K562 (cell line): ENCODE measurements at regions not wholly inside any gene's neighbourhood (a gene's known extent, or its start where the extent isn't known, plus 50 kb on each side); places are given as distances from the start of the nearest gene placed in this dataset.

Experiments
- ATAC-seq: fragments of 200-7000 bp; cut with Tn5 transposase; 3 replicates; pipeline ENCODE4 v1.9.1; 2020; ENCODE audit warnings: moderate library complexity
- BruUV-seq: library from RNA; stranded (reverse); fragments of 400-500 nt; replicated peaks from 2 replicates; lab custom pipeline; 2021; lab: Mats Ljungman, UMichigan
- CTCF ChIA-PET: fragments of 300-600 bp; formaldehyde crosslinking; extraction: SDS; loops from one replicate; lab custom pipeline; 2021; ENCODE audit warnings: low intra/inter-chr PET ratio; lab: Yijun Ruan, JAX
- POLR2A ChIA-PET: fragments of 300-600, 350-650 bp; sonication (Branson Sonifier 250); formaldehyde crosslinking; extraction: SDS; loops from one replicate; lab custom pipeline; 2021; ENCODE audit warnings: antibody characterized with exemption, inconsistent platforms; lab: Yijun Ruan, JAX
- DNase-seq, 4 experiments: peaks; one replicate each; pipeline versions ENCODE4 v3.0.0 to v3.0.0-alpha.2; 2011 to 2018; ENCODE audit warnings: low spot score in 3 of 4, mixed read lengths in 3 of 4; ENCODE audit errors: extremely low read depth in 1 of 4
- FAIRE-seq: peaks from 2 replicates; lab custom pipeline; 2011; peaks lifted over from hg19 to GRCh38; lab: Jason Lieb, UNC
- H2AFZ ChIP-seq: 2 replicates; pipeline ENCODE4 v1.6.0; 2011; ENCODE audit warnings: low read depth, low read length, control low read depth, inconsistent platforms
- H3K27ac ChIP-seq: fragments of 200-600 bp; 3 replicates; pipeline ENCODE4 v1.8.0; 2011; ENCODE audit warnings: low read depth, mild to moderate bottlenecking, control low read depth, inconsistent platforms, low read length, moderate library complexity, mixed read lengths; ENCODE audit errors: extremely low read depth
- H3K27me3 ChIP-seq, 2 experiments: fragments of 300-600 bp in 1 of 2; 2 replicates in 1 of 2; 3 replicates in 1 of 2; pipeline versions ENCODE4 v1.6.0 to v1.8.0; 2011; ENCODE audit warnings: inconsistent platforms in 2 of 2, low read length in 2 of 2, mild to moderate bottlenecking in 1 of 2, mixed read lengths in 1 of 2, moderate library complexity in 1 of 2; ENCODE audit not compliant: control insufficient read depth in 2 of 2, insufficient read depth in 2 of 2
- H3K36me3 ChIP-seq: fragments of 300-600 bp; 3 replicates; pipeline ENCODE4 v1.8.0; 2011; ENCODE audit warnings: mild to moderate bottlenecking, low read length, inconsistent platforms; ENCODE audit not compliant: control insufficient read depth, insufficient read depth
- H3K4me1 ChIP-seq, 2 experiments: fragments of 200-600 bp in 1 of 2; replicated peaks in 1 of 2; 2 replicates in 1 of 2; 3 replicates in 1 of 2; pipeline versions ENCODE4 v1.5.1 to v1.8.0; 2011; ENCODE audit warnings: inconsistent platforms in 2 of 2, low read length in 2 of 2, mild to moderate bottlenecking in 1 of 2, mixed read lengths in 1 of 2, moderate library complexity in 1 of 2; ENCODE audit not compliant: control insufficient read depth in 2 of 2, insufficient read depth in 2 of 2
- H3K4me2 ChIP-seq: 2 replicates; pipeline ENCODE4 v1.6.1; 2011; ENCODE audit warnings: low read length, control low read depth, inconsistent platforms, mixed read lengths; ENCODE audit not compliant: insufficient read depth
- H3K4me3 ChIP-seq: fragments of 200-600 bp; sonication (generic), shearing (Covaris generic); 2 replicates; pipeline ENCODE4 v1.5.1; 2016; ENCODE audit warnings: control low read depth, inconsistent platforms
- H3K79me2 ChIP-seq: fragments of 200-600 bp; 3 replicates; pipeline ENCODE4 v1.8.0; 2011; ENCODE audit warnings: low read length, inconsistent platforms; ENCODE audit not compliant: control insufficient read depth, insufficient read depth
- H3K9ac ChIP-seq, 2 experiments: 2 replicates each; pipeline versions ENCODE4 v1.6.0 to v1.6.1; 2011; ENCODE audit warnings: low read depth in 2 of 2, low read length in 2 of 2, control low read depth in 1 of 2, inconsistent platforms in 1 of 2, mild to moderate bottlenecking in 1 of 2, mixed read lengths in 1 of 2; ENCODE audit not compliant: insufficient read depth in 1 of 2
- H3K9me1 ChIP-seq: one replicate; pipeline ENCODE4 v1.6.0; 2011; ENCODE audit warnings: inconsistent platforms, mild to moderate bottlenecking, low read length, moderate library complexity; ENCODE audit not compliant: control insufficient read depth, insufficient read depth
- H3K9me3 ChIP-seq: replicated peaks from 2 replicates; pipeline ENCODE4 v1.5.1; 2011; ENCODE audit warnings: low read depth, low read length, inconsistent platforms; ENCODE audit not compliant: control insufficient read depth, insufficient read depth
- H4K20me1 ChIP-seq: replicated peaks from 2 replicates; pipeline ENCODE4 v1.6.1; 2011; ENCODE audit warnings: low read length, inconsistent platforms, mixed read lengths; ENCODE audit not compliant: control insufficient read depth, insufficient read depth
- ATF1 ChIP-seq, 2 experiments: fragments of 450-650 bp in 1 of 2; IDR thresholded peaks; 2 replicates each; pipeline ENCODE4 v1.6.1; 2016; ENCODE audit warnings: missing compliant biosample characterization in 1 of 2, missing genetic modification characterization in 1 of 2
- C11orf30 ChIP-seq: fragments of 450-650 bp; IDR thresholded peaks from 2 replicates; pipeline ENCODE4 v1.6.1; 2016; ENCODE audit warnings: low read depth, mild to moderate bottlenecking
- CHD4 ChIP-seq: fragments of 200-600 bp; sonication (generic); IDR thresholded peaks from 3 replicates; pipeline ENCODE4 v1.6.1; 2012; ENCODE audit warnings: low read depth, mild to moderate bottlenecking, mixed read lengths, low read length, inconsistent platforms; ENCODE audit not compliant: insufficient read depth, insufficient replicate concordance, poor library complexity, severe bottlenecking
- CXXC5 ChIP-seq: fragments of 250-450 bp; sonication (Bioruptor Pico); IDR thresholded peaks from 2 replicates; pipeline ENCODE4 v1.8.0; 2022; ENCODE audit warnings: inconsistent platforms, mild to moderate bottlenecking, moderate library complexity
- E2F3 ChIP-seq: fragments of 250-450 bp; sonication (Bioruptor Pico); IDR thresholded peaks from 2 replicates; pipeline ENCODE4 v1.4.0; 2020; ENCODE audit warnings: mild to moderate bottlenecking
- FOXJ2 ChIP-seq: fragments of 200-800 bp; sonication (Bioruptor generic); IDR thresholded peaks from 2 replicates; pipeline ENCODE4 v1.6.1; 2016; ENCODE audit warnings: missing genetic modification characterization, missing compliant biosample characterization
- GABPB2 ChIP-seq: fragments of 250-450 bp; sonication (Bioruptor Pico); conservative IDR thresholded peaks from 2 replicates; pipeline ENCODE4 v1.5.1; 2021; ENCODE audit warnings: mild to moderate bottlenecking
- HNRNPH1 ChIP-seq: fragments of 200-400 bp; formaldehyde crosslinking; optimal IDR thresholded peaks from 2 replicates; pipeline ENCODE3; 2017; ENCODE audit warnings: low read depth, mild to moderate bottlenecking, low read length, moderate library complexity
- ILK ChIP-seq: fragments of 450-650 bp; IDR thresholded peaks from 2 replicates; pipeline ENCODE4 v1.6.1; 2016; ENCODE audit warnings: missing genetic modification characterization, low read depth, mild to moderate bottlenecking, missing compliant biosample characterization, moderate library complexity, borderline replicate concordance
- IRF2 ChIP-seq: sonication (generic); formaldehyde crosslinking; IDR thresholded peaks from 2 replicates; pipeline ENCODE4 v1.8.1; 2022; ENCODE audit warnings: mild to moderate bottlenecking, missing genetic modification reagents
- NCOA4 ChIP-seq: fragments of 450-650 bp; IDR thresholded peaks from 2 replicates; pipeline ENCODE4 v1.6.1; 2018; ENCODE audit warnings: mild to moderate bottlenecking; ENCODE audit not compliant: partially characterized antibody
- NFE2 ChIP-seq: IDR thresholded peaks from 2 replicates; pipeline ENCODE4 v1.6.1; 2014; ENCODE audit warnings: antibody characterized with exemption, low read depth
- PYGO2 ChIP-seq: fragments of 450-650 bp; IDR thresholded peaks from 2 replicates; pipeline ENCODE4 v1.6.1; 2016; ENCODE audit warnings: mild to moderate bottlenecking, missing genetic modification characterization, moderate library complexity, missing compliant biosample characterization
- RBFOX2 ChIP-seq: fragments of 200-400 bp; formaldehyde crosslinking; IDR thresholded peaks from 2 replicates; pipeline ENCODE4 v1.6.1; 2017; ENCODE audit warnings: low read depth, mild to moderate bottlenecking, low read length, moderate library complexity
- SAFB ChIP-seq: fragments of 200-400 bp; formaldehyde crosslinking; IDR thresholded peaks from 2 replicates; pipeline ENCODE4 v1.6.1; 2017; ENCODE audit warnings: low read depth, low read length, borderline replicate concordance
- TBL1XR1 ChIP-seq, 2 experiments: IDR thresholded peaks; 2 replicates each; pipeline ENCODE4 v1.6.1; 2012; ENCODE audit warnings: improper control_type of control experiment in 2 of 2, low read length in 2 of 2, mild to moderate bottlenecking in 1 of 2
- THAP7 ChIP-seq: fragments of 250-450 bp; sonication (Bioruptor Pico); IDR thresholded peaks from 2 replicates; pipeline ENCODE4 v1.5.0; 2021
- TSC22D4 ChIP-seq: fragments of 450-650 bp; IDR thresholded peaks from 2 replicates; pipeline ENCODE4 v1.6.1; 2016; ENCODE audit warnings: missing genetic modification characterization, missing biosample characterization, control low read depth
- ZNF140 ChIP-seq: fragments of 250-450 bp; sonication (Bioruptor Pico); IDR thresholded peaks from 2 replicates; pipeline ENCODE4 v1.8.0; 2021; ENCODE audit warnings: moderate library complexity, mild to moderate bottlenecking, inconsistent platforms
- ZNF584 ChIP-seq: fragments of 200-800 bp; sonication (Bioruptor generic); IDR thresholded peaks from 2 replicates; pipeline ENCODE4 v1.6.1; 2016; ENCODE audit warnings: low read depth, mild to moderate bottlenecking, missing genetic modification characterization, missing compliant biosample characterization
- WGBS: fragments of 100-300 bp; shearing (Covaris generic); methylation state at CpG from one replicate; pipeline ENCODE4 v1.1.6; 2016; ENCODE audit warnings: low coverage, mixed read lengths; ENCODE audit not compliant: insufficient coverage; ENCODE audit errors: missing lambda C conversion rate; 5-methylcytosine and 5-hydroxymethylcytosine counted together
- in situ Hi-C: fragments of 300-500 bp; cut with MboI; formaldehyde crosslinking; loops from 4 replicates; pipeline ENCODE4 v1.15.0; 2018; ENCODE audit warnings: inconsistent platforms, mixed read lengths
- intact Hi-C: fragments of 100-400 bp; cut with micrococcal nuclease; formaldehyde crosslinking; loops from 2 replicates; pipeline ENCODE4 v1.14.2; 2022
- TF ChIP-seq, protein P1 (sequence below): fragments of 450-650 bp; IDR thresholded peaks from 2 replicates; pipeline ENCODE4 v1.7.1; 2018; ENCODE audit warnings: mild to moderate bottlenecking, low read depth; ENCODE audit not compliant: partially characterized antibody

DNA sequence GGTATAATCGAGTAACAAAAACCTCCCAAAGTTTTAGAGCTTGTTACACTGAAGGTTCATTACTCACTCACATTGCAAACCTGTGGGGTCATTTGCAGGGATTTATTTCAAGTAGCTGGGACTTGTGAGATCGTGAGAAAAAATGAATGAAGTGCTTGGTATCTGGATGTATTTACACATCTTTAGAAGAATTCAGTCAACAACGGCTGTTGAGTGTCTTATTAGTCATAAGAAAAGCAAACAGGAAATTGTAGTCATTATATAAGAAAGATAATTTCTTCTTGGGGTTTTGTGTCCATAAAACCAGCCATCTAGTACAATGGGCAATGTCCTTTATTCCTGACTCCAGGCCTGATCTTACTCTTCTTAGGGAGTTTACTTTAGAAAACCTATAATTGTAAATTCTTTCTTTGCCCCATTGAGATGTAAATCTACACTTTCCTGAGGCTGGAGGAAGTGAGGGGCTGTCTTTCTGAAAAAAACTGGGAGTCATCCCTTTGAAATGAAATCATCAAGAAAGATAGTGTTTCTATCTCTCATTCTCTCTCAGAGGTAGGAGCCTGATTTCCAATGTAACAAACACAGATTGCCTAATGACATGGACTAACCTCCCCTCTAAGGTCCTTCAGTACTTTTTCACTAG is 202.5 kb upstream of the ASCC3 start (continued):
- TF ChIP-seq THAP7 (CRISPR knock-in tag) (no peak), FOXJ2 (tag) (no peak), E2F3 (CRISPR knock-in tag) (no peak), HNRNPH1 (no peak), TSC22D4 (no peak), TBL1XR1 (IDR thresholded peaks at IDR 0.05; ENCODE audit: low read length in 2 of 2) (no peak), CXXC5 (CRISPR knock-in tag) (no peak), SAFB (no peak), RBFOX2 (no peak)

- Histone ChIP-seq H3K27me3 (no peaks in the 10 kb centered on the region), H3K36me3 (no peaks in the 10 kb centered on the region), H3K9me3 (no peaks in the 10 kb centered on the region), H3K9ac (no peak overlapping the region), H3K79me2 (no peaks in the 10 kb centered on the region), H3K4me1 (no peaks in the 10 kb centered on the region), H3K9me1 (no peaks in the 10 kb centered on the region), H4K20me1 (no peaks in the 10 kb centered on the region), H3K27ac (no peak overlapping the region), H3K4me3 (no peak overlapping the region), H2AFZ (no peak overlapping the region), H3K4me2 (no peak overlapping the region)
- FAIRE-seq (no peak), ATAC-seq (no peak), DNase-seq (no peak)
- in situ Hi-C loops: no loop called here
- WGBS: 0% methylated on average over 3 of the region's 3 CpGs
- intact Hi-C loops: no loop called here
- ChIA-PET CTCF (no interaction called here), POLR2A (interaction anchor here (0.6 kb wide), 1 partner anchor 353 kb away, joined by 3 read pairs; no protein-coding TSS in a partner anchor)
- BruUV-seq: no TSS peak
- TF ChIP-seq ZNF584 (CRISPR knock-in tag): no peak
- TF ChIP-seq GABPB2 (CRISPR knock-in tag): no peak
- no peak for TF ChIP-seq ATF1 (CRISPR knock-in tag; IDR thresholded peaks at IDR 0.05)
- no peak for TF ChIP-seq ATF1 (tag; IDR thresholded peaks at IDR 0.05)
- no peak for TF ChIP-seq PYGO2
- no peak for TF ChIP-seq IRF2 (CRISPR knock-in tag)
- no peak for TF ChIP-seq ILK (tag)
- no peak for TF ChIP-seq ZNF140 (CRISPR knock-in tag)
- TF ChIP-seq, protein P1, sequence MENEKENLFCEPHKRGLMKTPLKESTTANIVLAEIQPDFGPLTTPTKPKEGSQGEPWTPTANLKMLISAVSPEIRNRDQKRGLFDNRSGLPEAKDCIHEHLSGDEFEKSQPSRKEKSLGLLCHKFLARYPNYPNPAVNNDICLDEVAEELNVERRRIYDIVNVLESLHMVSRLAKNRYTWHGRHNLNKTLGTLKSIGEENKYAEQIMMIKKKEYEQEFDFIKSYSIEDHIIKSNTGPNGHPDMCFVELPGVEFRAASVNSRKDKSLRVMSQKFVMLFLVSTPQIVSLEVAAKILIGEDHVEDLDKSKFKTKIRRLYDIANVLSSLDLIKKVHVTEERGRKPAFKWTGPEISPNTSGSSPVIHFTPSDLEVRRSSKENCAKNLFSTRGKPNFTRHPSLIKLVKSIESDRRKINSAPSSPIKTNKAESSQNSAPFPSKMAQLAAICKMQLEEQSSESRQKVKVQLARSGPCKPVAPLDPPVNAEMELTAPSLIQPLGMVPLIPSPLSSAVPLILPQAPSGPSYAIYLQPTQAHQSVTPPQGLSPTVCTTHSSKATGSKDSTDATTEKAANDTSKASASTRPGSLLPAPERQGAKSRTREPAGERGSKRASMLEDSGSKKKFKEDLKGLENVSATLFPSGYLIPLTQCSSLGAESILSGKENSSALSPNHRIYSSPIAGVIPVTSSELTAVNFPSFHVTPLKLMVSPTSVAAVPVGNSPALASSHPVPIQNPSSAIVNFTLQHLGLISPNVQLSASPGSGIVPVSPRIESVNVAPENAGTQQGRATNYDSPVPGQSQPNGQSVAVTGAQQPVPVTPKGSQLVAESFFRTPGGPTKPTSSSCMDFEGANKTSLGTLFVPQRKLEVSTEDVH: no peak
- TF ChIP-seq NCOA4: no peak
- no peak for TF ChIP-seq NFE2
- no peak for TF ChIP-seq C11orf30
- TF ChIP-seq CHD4: no peak
Measured at GRCh38 chr6:101085327-101085726, 204.2 kb upstream of the ASCC3 start.
